ENCODE measurements at regions not wholly inside any gene's neighbourhood (a gene's known extent, or its start where the extent isn't known, plus 50 kb on each side); places are given as distances from the start of the nearest gene placed in this dataset.
"Not testable (repeated sequence)": the region's sequence is repeated elsewhere in the genome, so short reads cannot be mapped to it uniquely, and the experiment has no call there.

DNA sequence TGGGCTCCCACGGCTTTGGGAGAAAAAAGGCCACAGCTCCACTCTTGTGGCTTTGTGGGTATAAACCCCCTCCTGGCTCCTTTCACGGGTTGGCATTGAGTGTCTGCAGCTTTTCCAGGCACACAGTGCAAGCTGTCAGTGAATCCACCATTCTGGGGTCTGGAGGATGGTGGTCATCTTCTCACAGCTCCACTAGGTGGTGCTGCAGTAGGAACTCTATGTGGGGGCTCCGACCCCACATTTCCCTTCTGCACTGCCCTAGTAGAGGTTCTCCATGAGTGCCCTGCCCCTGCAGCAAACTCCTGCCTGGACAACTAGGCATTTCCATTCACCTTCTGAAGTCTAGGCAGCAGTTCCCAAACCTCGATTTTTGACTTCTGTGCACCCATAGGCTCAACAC is 104.5 kb downstream of the ART5 start:
- peaks cover 62% of the 10 kb centered on the region for H3K27me3 Mint-ChIP-seq
- not testable (repeated sequence) for ATAC-seq (replicated peaks; ENCODE audit: extremely low read depth, poor library complexity, severe bottlenecking); H3K4me1 Mint-ChIP-seq; H3K4me3 Mint-ChIP-seq; H3K36me3 Mint-ChIP-seq (ENCODE audit: insufficient read depth); DNase-seq (ENCODE audit: low spot score in 2 of 2); H3K27ac Mint-ChIP-seq (ENCODE audit: low read depth)
- H3K9me3 Mint-ChIP-seq = peaks cover 11% of the 10 kb centered on the region

GRCh38 chr11:3532958-3533357 is 108.8 kb downstream of the ART5 start:
- H3K9me3 Mint-ChIP-seq; H3K36me3 Mint-ChIP-seq (ENCODE audit: insufficient read depth); ATAC-seq (replicated peaks; ENCODE audit: extremely low read depth, poor library complexity, severe bottlenecking); H3K4me3 Mint-ChIP-seq; DNase-seq (ENCODE audit: low spot score in 2 of 2); H3K4me1 Mint-ChIP-seq; H3K27ac Mint-ChIP-seq (ENCODE audit: low read depth): not testable (repeated sequence)
- peaks cover 57% of the 10 kb centered on the region for H3K27me3 Mint-ChIP-seq

DNA sequence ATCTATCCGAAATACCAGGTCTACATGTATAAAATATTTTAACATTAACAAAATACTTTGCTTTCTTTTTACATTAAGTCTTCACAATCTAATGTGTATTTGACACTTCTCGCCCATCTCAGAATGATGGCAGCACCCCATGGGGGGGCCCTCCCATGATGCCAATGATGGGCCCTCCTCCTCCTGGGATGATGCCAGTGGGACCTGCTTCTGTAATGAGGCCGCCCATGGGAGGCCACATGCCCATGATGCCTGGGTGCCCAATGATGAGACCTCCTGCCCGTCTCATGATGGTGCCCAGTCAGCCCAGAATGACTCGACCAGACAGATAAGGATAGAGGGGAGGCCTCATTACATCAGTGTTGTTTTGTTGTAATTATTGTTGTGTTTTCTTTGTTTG is 110.5 kb downstream of the ART5 start:
- not testable (repeated sequence) for H3K36me3 Mint-ChIP-seq (ENCODE audit: insufficient read depth); H3K27ac Mint-ChIP-seq (ENCODE audit: low read depth); DNase-seq (ENCODE audit: low spot score in 2 of 2); H3K9me3 Mint-ChIP-seq; H3K4me1 Mint-ChIP-seq; ATAC-seq (replicated peaks; ENCODE audit: extremely low read depth, poor library complexity, severe bottlenecking); H3K4me3 Mint-ChIP-seq
- H3K27me3 Mint-ChIP-seq = peaks cover 43% of the 10 kb centered on the region

- not testable (repeated sequence) for H3K27ac Mint-ChIP-seq (ENCODE audit: low read depth); DNase-seq (ENCODE audit: low spot score in 2 of 2); ATAC-seq (replicated peaks; ENCODE audit: extremely low read depth, poor library complexity, severe bottlenecking); H3K4me1 Mint-ChIP-seq; H3K4me3 Mint-ChIP-seq; H3K36me3 Mint-ChIP-seq (ENCODE audit: insufficient read depth)
- H3K27me3 Mint-ChIP-seq = peaks cover 14% of the 10 kb centered on the region
- peaks cover 12% of the 10 kb centered on the region for H3K9me3 Mint-ChIP-seq
Measured at GRCh38 chr11:3523567-3523966, 118.2 kb downstream of the ART5 start.

DNA sequence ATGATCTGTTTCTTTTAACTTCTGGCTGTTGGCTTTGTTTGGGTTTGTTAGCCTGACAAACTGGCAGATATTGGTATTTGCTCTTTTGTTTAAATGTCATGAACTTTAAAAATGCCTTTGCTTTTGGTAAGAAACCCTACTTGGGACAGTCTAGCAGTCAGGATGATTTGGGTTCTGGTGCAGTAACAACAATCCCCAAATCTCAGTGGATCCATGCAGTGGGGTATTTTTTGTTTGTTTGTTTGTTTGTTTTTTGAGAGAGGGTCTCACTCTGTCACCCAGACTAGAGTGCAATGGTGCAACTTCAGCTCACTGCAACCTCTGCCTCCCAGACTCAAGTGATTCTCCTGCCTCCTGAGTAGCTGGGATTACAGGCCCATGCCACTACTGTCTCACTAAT is 120.9 kb downstream of the ART5 start:
- DNase-seq (ENCODE audit: low spot score in 2 of 2); H3K36me3 Mint-ChIP-seq (ENCODE audit: insufficient read depth); ATAC-seq (replicated peaks; ENCODE audit: extremely low read depth, poor library complexity, severe bottlenecking); H3K27ac Mint-ChIP-seq (ENCODE audit: low read depth); H3K4me3 Mint-ChIP-seq; H3K4me1 Mint-ChIP-seq: not testable (repeated sequence)
- peaks cover 14% of the 10 kb centered on the region for H3K27me3 Mint-ChIP-seq
- H3K9me3 Mint-ChIP-seq = peaks cover 12% of the 10 kb centered on the region

GRCh38 chr11:3519841-3520240 is 122.0 kb downstream of the ART5 start:
- H3K4me1 Mint-ChIP-seq; H3K36me3 Mint-ChIP-seq (ENCODE audit: insufficient read depth); H3K27ac Mint-ChIP-seq (ENCODE audit: low read depth); H3K4me3 Mint-ChIP-seq; ATAC-seq (replicated peaks; ENCODE audit: extremely low read depth, poor library complexity, severe bottlenecking); DNase-seq (ENCODE audit: low spot score in 2 of 2): not testable (repeated sequence)
- Mint-ChIP-seq H3K27me3 (peaks cover 12% of the 10 kb centered on the region), H3K9me3 (peaks cover 12% of the 10 kb centered on the region)

DNA sequence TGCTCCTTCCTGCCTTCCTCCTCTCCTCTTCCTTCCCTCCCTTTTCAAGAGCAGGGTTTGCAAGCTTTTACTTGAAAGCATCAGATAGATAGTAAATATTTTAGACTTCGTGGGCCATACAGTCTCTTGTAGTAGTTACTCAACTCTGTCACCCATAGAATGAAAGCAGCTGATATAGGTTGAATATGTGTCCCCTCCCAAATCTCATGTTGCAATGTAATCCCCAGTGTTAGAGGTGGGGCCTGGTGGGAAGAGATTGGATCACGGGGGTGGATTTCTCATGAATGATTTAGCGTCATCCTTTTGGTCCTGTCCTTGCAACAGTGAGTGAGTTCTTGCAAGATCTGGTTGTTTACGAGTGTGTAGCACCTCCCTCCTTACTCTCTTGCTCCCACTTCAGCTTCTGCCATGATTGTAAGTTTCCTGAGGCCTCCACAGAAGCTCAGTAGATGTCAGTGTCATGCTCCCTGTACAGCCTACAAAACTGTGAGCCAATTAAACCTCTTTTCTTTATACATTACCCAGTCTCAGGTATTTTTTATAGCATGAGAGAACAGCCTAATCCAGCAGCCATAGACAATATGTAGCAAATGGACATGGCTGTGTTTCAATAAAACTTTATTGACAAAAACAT is 124.7 kb downstream of the ART5 start:
- not testable (repeated sequence) for ATAC-seq (replicated peaks; ENCODE audit: extremely low read depth, poor library complexity, severe bottlenecking); H3K4me3 Mint-ChIP-seq; H3K27me3 Mint-ChIP-seq; H3K36me3 Mint-ChIP-seq (ENCODE audit: insufficient read depth); H3K4me1 Mint-ChIP-seq; H3K27ac Mint-ChIP-seq (ENCODE audit: low read depth); DNase-seq (ENCODE audit: low spot score in 2 of 2)
- H3K9me3 Mint-ChIP-seq = peaks cover 12% of the 10 kb centered on the region

- not testable (repeated sequence) for H3K4me3 Mint-ChIP-seq; DNase-seq (ENCODE audit: low spot score in 2 of 2); ATAC-seq (replicated peaks; ENCODE audit: extremely low read depth, poor library complexity, severe bottlenecking); H3K36me3 Mint-ChIP-seq (ENCODE audit: insufficient read depth); H3K27me3 Mint-ChIP-seq; H3K27ac Mint-ChIP-seq (ENCODE audit: low read depth)
- Mint-ChIP-seq H3K9me3 (peaks cover 12% of the 10 kb centered on the region), H3K4me1 (peaks cover 13% of the 10 kb centered on the region)
Measured at GRCh38 chr11:3516345-3516933, 125.4 kb downstream of the ART5 start.

DNA sequence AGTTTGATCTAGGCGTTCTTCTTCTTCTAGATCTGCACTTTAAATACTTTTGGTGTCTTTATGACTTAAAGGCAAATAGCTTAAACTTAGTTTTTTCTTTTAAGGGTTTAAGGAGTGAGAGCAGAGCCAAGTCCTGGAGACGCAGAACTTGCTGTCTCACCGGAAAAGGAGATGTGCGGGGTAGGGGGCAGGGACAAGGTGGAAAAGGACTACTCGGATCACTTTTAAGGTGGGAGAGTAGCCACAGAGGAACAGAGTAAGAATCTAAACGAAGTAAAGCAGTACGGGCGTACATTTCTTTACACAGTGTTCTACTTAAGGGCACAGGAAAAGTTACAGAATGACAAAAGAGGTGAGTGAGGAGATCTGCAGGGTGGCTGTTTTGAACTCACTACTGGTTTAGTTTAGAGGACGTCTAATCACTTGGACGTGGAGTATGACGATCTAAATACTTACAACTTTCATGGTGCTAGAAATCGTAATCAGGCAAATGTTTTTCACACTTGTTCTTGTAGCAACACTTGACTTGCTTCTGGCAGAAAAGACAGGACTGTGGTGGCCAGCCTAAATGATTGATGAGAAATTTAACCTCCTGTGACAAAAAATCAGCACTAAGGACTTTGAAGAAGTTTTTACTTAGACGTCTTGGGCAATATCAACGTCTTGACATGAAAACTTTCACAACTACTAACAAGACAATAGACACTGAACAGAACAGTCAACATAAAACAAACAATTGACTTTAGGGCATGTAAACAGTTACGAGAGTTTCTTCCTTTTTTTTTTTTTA is 127.0 kb downstream of the ART5 start:
- not testable (repeated sequence) for H3K27ac Mint-ChIP-seq (ENCODE audit: low read depth); H3K36me3 Mint-ChIP-seq (ENCODE audit: insufficient read depth); ATAC-seq (replicated peaks; ENCODE audit: extremely low read depth, poor library complexity, severe bottlenecking); DNase-seq (ENCODE audit: low spot score in 2 of 2); H3K4me3 Mint-ChIP-seq; H3K9me3 Mint-ChIP-seq
- Mint-ChIP-seq H3K27me3 (peaks cover 20% of the 10 kb centered on the region), H3K4me1 (peaks cover 16% of the 10 kb centered on the region)

- not testable (repeated sequence) for H3K36me3 Mint-ChIP-seq (ENCODE audit: insufficient read depth); H3K4me3 Mint-ChIP-seq; ATAC-seq (replicated peaks; ENCODE audit: extremely low read depth, poor library complexity, severe bottlenecking)
Measured at GRCh38 chr11:3513311-3513710, 128.5 kb downstream of the ART5 start.

GRCh38 chr11:3512751-3513150 is 129.0 kb downstream of the ART5 start:
- H3K36me3 Mint-ChIP-seq (ENCODE audit: insufficient read depth); ATAC-seq (replicated peaks; ENCODE audit: extremely low read depth, poor library complexity, severe bottlenecking); H3K9me3 Mint-ChIP-seq; DNase-seq (ENCODE audit: low spot score in 2 of 2): not testable (repeated sequence)
- peaks cover 16% of the 10 kb centered on the region for H3K4me1 Mint-ChIP-seq
- peak overlapping the region; percentile 90 for H3K27ac Mint-ChIP-seq (ENCODE audit: low read depth)
- peaks cover 20% of the 10 kb centered on the region for H3K27me3 Mint-ChIP-seq
- H3K4me3 Mint-ChIP-seq = peak overlapping the region; percentile 65

More at GRCh38 chr11:3513311-3513710, 128.5 kb downstream of the ART5 start:
- not testable (repeated sequence) for H3K27ac Mint-ChIP-seq (ENCODE audit: low read depth); H3K9me3 Mint-ChIP-seq; DNase-seq (ENCODE audit: low spot score in 2 of 2)
- Mint-ChIP-seq H3K27me3 (peaks cover 20% of the 10 kb centered on the region), H3K4me1 (peaks cover 16% of the 10 kb centered on the region)

DNA sequence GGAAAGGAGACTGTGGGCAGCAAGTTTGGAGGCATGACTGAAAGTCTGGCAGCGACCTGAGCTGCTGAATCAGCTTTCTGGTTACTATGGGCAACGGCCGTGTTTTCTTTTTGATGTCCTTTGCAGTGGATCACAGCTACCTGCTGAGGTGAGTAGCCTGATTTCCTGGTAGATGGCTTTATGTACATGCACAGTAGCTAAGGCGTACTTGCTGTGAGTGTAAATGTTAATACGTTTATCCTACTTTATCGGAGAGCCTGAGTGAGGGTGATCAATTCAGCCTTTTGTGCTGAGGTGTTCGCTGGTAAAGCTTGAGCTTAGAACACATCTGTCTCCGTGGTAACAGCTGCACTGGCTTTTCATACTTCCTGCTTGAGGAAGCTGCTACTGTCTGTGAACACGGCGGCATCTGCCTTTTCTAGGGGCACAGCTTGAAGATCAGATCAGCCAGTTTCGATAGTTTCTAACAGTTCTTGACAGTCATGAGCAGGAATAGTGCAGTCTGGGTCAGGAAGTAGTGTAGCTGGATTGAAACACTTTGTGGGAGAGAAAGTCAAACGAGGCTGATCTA is 129.6 kb downstream of the ART5 start:
- Mint-ChIP-seq H3K4me1 (peaks cover 16% of the 10 kb centered on the region), H3K27ac (ENCODE audit: low read depth) (peak overlapping the region; percentile 90), H3K4me3 (peak overlapping the region; percentile 65), H3K27me3 (peaks cover 20% of the 10 kb centered on the region)
- not testable (repeated sequence) for ATAC-seq (replicated peaks; ENCODE audit: extremely low read depth, poor library complexity, severe bottlenecking); H3K9me3 Mint-ChIP-seq; H3K36me3 Mint-ChIP-seq (ENCODE audit: insufficient read depth)
- peak; percentile 14 to 46 for DNase-seq (ENCODE audit: low spot score in 2 of 2)

All from central memory CD8-positive, alpha-beta T cell (primary cell).